ENCODE measurements at regions not wholly inside any gene's neighbourhood (a gene's known extent, or its start where the extent isn't known, plus 50 kb on each side); places are given as distances from the start of the nearest gene placed in this dataset.
A peak's percentile ranks its signal among the peaks of the same experiment; 100 is the strongest.

DNA sequence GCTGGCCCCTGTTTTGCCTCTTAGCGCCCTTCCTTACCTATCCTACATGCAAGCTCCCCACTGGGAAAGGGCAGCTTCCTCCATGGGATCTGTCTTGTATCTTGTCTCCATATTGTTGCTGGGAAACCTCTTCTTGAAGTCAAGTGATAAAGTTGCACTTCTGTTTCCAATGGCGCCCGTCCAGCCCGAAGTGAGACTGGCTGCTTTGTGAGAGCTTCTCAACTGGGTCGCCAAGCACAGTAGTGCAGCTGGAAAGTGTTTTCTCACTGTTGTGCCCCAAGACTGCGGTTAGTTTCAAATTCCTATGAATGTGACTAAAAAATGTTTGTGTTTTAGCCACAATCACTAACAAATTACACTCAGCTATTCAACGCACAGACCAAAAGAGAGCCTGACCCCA, 506.6 kb upstream of the MPDZ start:
- Histone ChIP-seq H3K36me3 (no peaks in the 10 kb centered on the region), H3K27ac (peak overlapping the region in 1 of 2 donors; percentile 63), H3K4me3 (no peak overlapping the region), H3K4me1 (ENCODE audit: control insufficient read depth in 1 of 2, low read depth in 2 of 2) (peaks cover 3 to 22% of the 10 kb centered on the region in 2 donors), H3K9me3 (no peaks in the 10 kb centered on the region), H3K27me3 (replicated peaks; ENCODE audit: insufficient read depth) (no peaks in the 10 kb centered on the region)
- DNase-seq (ENCODE audit: low spot score) (no peak), ATAC-seq (ENCODE audit: insufficient number of reproducible peaks, low FRiP score, low read depth) (no peak)
- TF ChIP-seq, protein P1, sequence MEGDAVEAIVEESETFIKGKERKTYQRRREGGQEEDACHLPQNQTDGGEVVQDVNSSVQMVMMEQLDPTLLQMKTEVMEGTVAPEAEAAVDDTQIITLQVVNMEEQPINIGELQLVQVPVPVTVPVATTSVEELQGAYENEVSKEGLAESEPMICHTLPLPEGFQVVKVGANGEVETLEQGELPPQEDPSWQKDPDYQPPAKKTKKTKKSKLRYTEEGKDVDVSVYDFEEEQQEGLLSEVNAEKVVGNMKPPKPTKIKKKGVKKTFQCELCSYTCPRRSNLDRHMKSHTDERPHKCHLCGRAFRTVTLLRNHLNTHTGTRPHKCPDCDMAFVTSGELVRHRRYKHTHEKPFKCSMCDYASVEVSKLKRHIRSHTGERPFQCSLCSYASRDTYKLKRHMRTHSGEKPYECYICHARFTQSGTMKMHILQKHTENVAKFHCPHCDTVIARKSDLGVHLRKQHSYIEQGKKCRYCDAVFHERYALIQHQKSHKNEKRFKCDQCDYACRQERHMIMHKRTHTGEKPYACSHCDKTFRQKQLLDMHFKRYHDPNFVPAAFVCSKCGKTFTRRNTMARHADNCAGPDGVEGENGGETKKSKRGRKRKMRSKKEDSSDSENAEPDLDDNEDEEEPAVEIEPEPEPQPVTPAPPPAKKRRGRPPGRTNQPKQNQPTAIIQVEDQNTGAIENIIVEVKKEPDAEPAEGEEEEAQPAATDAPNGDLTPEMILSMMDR (IDR thresholded peaks at IDR 0.05) = no peak

DNA sequence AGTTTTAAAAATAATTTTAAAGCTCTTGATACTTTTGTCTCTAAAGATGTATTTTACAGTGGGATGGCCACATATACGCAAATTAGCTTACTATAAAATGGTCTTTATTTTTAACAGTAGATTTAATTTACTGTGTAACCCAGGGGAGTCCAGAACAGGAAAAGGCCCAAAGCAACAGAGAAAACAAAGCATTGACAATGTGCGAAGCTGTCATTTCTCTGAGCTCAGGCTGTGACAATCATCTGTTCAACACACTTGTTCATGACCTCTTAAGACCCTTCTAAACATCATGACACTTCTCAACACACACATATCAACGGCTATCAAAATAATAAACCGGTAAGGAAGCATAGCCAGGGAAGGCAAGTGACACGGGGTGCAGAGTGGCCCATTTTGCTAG, 499.6 kb upstream of the MPDZ start:
- no peak for ATAC-seq (ENCODE audit: insufficient number of reproducible peaks, low FRiP score, low read depth)
- no peak overlapping the region for H3K27ac ChIP-seq
- H3K36me3 ChIP-seq = no peaks in the 10 kb centered on the region

DNA sequence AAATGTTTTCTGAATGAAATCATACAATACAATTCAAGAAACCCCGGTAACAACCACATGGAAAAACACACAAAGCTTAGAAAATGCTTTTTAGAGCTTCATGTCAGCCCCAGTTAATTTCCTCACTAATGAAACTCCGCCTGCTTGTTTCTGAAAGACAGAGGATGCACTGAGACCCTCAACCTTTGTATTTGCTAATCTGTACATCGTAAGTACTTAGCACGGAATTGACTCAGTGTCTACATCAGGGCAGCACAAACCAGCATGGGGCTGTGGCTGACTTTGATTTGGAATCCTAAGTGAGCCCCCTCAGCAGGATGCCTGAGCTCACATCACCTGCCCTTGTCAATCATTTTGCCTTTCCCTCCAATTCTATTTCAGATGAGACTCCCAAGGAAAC, 499.1 kb upstream of the MPDZ start:
- no peak overlapping the region for H3K4me3 ChIP-seq
- H3K36me3 ChIP-seq = no peaks in the 10 kb centered on the region
- H3K27me3 ChIP-seq (replicated peaks; ENCODE audit: insufficient read depth) = no peaks in the 10 kb centered on the region
- no peaks in the 10 kb centered on the region for H3K4me1 ChIP-seq (ENCODE audit: control insufficient read depth in 1 of 2, low read depth in 2 of 2)
- no peak for DNase-seq (ENCODE audit: low spot score)
- no peak overlapping the region for H3K27ac ChIP-seq
- no peaks in the 10 kb centered on the region for H3K9me3 ChIP-seq
- TF ChIP-seq, protein P1 (IDR thresholded peaks at IDR 0.05) = no peak
- ATAC-seq (ENCODE audit: insufficient number of reproducible peaks, low FRiP score, low read depth) = no peak

More for the DNA sequence above, 499.6 kb upstream of the MPDZ start:
- TF ChIP-seq, protein P1 (IDR thresholded peaks at IDR 0.05) = no peak
- Histone ChIP-seq H3K9me3 (no peaks in the 10 kb centered on the region), H3K4me1 (ENCODE audit: control insufficient read depth in 1 of 2, low read depth in 2 of 2) (no peaks in the 10 kb centered on the region), H3K4me3 (no peak overlapping the region), H3K27me3 (replicated peaks; ENCODE audit: insufficient read depth) (no peaks in the 10 kb centered on the region)
- DNase-seq (ENCODE audit: low spot score) = no peak

DNA sequence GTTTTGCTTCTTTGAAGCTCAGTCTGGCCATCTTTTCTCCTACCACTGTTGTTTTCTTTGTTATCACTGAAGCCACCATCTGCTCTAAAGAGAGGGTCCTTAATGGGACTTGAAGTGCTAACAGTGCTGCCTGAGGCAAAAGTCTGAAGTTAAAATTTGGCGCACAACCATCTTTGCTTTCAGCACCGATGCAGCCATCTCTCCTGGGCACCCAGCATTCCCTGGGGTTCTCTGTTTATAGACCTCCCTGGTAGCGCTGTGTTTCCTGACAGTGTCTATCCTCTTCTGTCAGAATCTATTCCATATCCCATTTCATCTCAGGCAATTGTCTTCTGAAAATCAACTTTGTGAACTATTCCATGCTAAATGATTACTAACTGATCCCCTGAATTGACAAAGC, 491.5 kb upstream of the MPDZ start:
- H3K9me3 ChIP-seq = no peaks in the 10 kb centered on the region
- TF ChIP-seq, protein P1 (IDR thresholded peaks at IDR 0.05) = no peak
- DNase-seq (ENCODE audit: low spot score) (no peak), ATAC-seq (ENCODE audit: insufficient number of reproducible peaks, low FRiP score, low read depth) (no peak)
- H3K4me1 ChIP-seq (ENCODE audit: control insufficient read depth in 1 of 2, low read depth in 2 of 2) = no peaks in the 10 kb centered on the region
- H3K4me3 ChIP-seq = no peak overlapping the region
- no peak overlapping the region for H3K27ac ChIP-seq
- no peaks in the 10 kb centered on the region for H3K27me3 ChIP-seq (replicated peaks; ENCODE audit: insufficient read depth)
- H3K36me3 ChIP-seq = no peaks in the 10 kb centered on the region

DNA sequence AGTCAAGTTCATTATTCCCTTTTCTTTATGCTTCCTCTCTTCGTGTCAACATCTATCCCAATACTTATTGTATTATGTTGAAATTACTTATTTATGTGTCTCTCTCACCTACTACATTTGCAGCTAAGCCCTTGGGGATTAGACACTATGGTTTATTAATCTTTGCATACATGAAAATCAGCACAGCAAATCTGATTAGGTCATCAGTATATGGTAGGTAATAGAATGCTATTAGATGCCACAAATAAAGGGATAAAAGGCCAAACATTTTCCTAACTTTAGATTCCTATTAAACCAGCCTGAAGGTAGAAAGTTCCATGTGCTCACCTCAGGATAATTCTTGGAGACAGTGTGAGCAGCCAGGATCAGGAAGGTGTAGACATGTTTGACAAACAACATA, 490.1 kb upstream of the MPDZ start:
- no peak overlapping the region for H3K4me3 ChIP-seq
- no peaks in the 10 kb centered on the region for H3K4me1 ChIP-seq (ENCODE audit: control insufficient read depth in 1 of 2, low read depth in 2 of 2)
- H3K27ac ChIP-seq = no peak overlapping the region
- H3K9me3 ChIP-seq = no peaks in the 10 kb centered on the region
- TF ChIP-seq, protein P1 (IDR thresholded peaks at IDR 0.05) = no peak
- DNase-seq (ENCODE audit: low spot score) (no peak), ATAC-seq (ENCODE audit: insufficient number of reproducible peaks, low FRiP score, low read depth) (no peak)
- H3K27me3 ChIP-seq (replicated peaks; ENCODE audit: insufficient read depth) = no peaks in the 10 kb centered on the region
- no peaks in the 10 kb centered on the region for H3K36me3 ChIP-seq

All from thoracic aorta (tissue), 2 donors.